ENCODE measurements at regions not wholly inside any gene's neighbourhood (a gene's known extent, or its start where the extent isn't known, plus 50 kb on each side); places are given as distances from the start of the nearest gene placed in this dataset.
"Not testable (repeated sequence)": the region's sequence is repeated elsewhere in the genome, so short reads cannot be mapped to it uniquely, and the experiment has no call there.

DNA sequence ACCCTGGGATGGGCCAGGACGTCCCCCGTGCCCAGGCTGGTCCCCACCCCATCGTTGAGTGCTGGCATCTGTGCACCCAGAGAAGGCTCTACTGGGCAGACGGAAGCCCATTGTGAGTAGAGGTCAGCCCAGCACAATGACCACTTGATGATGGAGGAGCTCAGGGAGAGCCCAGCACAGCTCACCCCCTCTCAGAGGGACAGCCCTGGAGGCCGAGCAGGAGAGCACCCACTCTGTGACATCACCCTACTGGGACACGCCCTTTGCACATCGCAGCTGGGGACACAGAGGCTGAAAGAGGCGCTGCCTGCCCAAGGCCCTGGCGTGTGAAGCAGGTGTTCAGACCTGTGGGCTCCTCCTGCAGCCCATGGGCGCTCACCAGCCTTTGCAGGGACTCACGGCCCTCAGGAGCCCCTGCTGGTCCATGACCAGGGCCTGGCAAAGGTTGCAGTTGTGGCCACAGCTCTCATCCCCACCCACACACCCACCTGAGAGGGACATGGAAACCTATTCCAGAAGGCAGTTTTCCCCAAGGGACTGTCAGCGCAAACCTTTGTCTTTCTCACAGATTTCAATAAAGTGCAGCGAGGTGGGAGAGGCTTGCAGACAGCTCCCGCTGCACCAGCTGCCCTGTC is 67.2 kb upstream of the PPP2R2D start:
- Histone ChIP-seq H3K36me3 (ENCODE audit: control insufficient read depth, insufficient read depth, low read length) (no peaks in the 10 kb centered on the region), H3K4me3 (replicated peaks; ENCODE audit: low read depth, low read length) (no peak overlapping the region), H3K27me3 (replicated peaks; ENCODE audit: control insufficient read depth, insufficient read depth, low read length) (no peaks in the 10 kb centered on the region)
- DNase-seq (ENCODE audit: extremely low read depth, insufficient read length) = no peak
- TF ChIP-seq, protein P1, sequence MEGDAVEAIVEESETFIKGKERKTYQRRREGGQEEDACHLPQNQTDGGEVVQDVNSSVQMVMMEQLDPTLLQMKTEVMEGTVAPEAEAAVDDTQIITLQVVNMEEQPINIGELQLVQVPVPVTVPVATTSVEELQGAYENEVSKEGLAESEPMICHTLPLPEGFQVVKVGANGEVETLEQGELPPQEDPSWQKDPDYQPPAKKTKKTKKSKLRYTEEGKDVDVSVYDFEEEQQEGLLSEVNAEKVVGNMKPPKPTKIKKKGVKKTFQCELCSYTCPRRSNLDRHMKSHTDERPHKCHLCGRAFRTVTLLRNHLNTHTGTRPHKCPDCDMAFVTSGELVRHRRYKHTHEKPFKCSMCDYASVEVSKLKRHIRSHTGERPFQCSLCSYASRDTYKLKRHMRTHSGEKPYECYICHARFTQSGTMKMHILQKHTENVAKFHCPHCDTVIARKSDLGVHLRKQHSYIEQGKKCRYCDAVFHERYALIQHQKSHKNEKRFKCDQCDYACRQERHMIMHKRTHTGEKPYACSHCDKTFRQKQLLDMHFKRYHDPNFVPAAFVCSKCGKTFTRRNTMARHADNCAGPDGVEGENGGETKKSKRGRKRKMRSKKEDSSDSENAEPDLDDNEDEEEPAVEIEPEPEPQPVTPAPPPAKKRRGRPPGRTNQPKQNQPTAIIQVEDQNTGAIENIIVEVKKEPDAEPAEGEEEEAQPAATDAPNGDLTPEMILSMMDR (IDR thresholded peaks at IDR 0.05; ENCODE audit: insufficient read depth, low read length, poor library complexity, severe bottlenecking) = no peak

DNA sequence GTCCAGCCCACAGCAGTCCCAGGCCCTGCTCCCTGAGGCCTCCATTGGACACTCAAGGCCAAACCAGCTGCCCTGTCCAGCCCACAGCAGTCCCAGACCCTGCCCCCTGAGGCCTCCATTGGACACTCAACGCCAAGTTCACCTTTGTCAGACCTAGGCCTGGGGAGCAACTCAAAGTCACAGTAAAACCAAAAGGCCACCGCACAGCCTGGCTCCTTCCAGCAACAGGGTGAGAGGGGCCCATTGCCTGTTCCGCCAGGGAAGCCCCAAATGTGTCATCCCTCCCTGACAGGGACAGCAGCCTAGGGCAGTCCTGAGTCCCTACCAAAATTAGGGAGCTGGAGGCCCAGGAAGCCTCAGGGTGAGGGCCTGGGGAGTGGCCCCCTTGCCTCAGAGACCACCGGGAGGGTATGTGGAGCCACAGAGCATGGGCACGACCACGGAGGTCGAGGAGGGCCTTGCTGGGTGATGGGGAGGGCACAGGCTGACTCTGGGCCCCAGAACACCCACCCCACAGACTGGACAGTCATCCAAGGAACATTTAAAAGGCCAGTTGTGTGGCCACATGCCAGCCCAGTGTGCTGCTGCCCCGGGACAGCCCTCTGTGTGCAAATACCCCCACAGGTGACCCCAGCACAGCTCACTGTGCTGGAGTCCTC is 66.5 kb upstream of the PPP2R2D start:
- no peaks in the 10 kb centered on the region for H3K36me3 ChIP-seq (ENCODE audit: control insufficient read depth, insufficient read depth, low read length)
- TF ChIP-seq, protein P1 (IDR thresholded peaks at IDR 0.05; ENCODE audit: insufficient read depth, low read length, poor library complexity, severe bottlenecking) = no peak
- no peaks in the 10 kb centered on the region for H3K27me3 ChIP-seq (replicated peaks; ENCODE audit: control insufficient read depth, insufficient read depth, low read length)
- no peak overlapping the region for H3K4me3 ChIP-seq (replicated peaks; ENCODE audit: low read depth, low read length)
- no peak for DNase-seq (ENCODE audit: extremely low read depth, insufficient read length)

DNA sequence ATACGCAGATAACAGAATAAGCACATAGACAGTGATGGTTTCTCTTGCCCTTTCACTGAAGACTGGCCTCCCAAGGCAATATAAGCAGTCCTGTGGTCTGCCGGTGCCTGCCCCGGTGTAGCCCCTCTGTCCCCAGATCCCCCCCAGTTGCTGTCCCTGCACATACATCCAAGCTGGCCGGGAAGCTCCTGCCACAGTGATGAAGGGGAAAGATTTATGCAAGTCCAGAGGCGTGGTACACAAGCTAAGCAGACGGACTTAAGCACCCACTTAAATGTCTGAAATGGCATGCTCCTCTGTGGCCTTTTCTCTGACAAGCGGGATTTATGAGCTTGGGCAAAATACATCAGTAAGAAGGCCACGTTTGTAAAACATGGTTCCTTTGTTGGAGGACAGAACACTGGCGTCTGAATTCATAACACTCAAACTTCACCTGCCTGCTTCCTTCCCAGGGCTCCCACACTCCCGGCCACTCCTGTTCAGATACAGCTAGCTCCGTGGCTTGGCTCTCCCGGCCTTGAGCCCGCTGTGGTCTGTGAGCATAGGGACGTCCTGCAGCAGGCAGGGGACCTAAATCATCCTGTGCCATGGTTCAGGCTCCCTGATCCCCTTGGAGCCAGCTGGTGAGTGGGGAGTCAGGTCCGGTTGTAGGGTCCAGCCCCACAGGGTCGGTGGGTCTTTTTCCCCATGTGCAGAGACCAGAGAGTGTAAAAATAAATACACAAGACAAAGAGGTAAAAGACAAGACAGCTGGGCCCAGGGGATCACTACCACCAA is 61.7 kb upstream of the PPP2R2D start:
- TF ChIP-seq, protein P1 (IDR thresholded peaks at IDR 0.05; ENCODE audit: insufficient read depth, low read length, poor library complexity, severe bottlenecking) = no peak
- no peak for DNase-seq (ENCODE audit: extremely low read depth, insufficient read length)
- Histone ChIP-seq H3K4me3 (replicated peaks; ENCODE audit: low read depth, low read length) (no peak overlapping the region), H3K36me3 (ENCODE audit: control insufficient read depth, insufficient read depth, low read length) (no peaks in the 10 kb centered on the region), H3K27me3 (replicated peaks; ENCODE audit: control insufficient read depth, insufficient read depth, low read length) (no peaks in the 10 kb centered on the region)

DNA sequence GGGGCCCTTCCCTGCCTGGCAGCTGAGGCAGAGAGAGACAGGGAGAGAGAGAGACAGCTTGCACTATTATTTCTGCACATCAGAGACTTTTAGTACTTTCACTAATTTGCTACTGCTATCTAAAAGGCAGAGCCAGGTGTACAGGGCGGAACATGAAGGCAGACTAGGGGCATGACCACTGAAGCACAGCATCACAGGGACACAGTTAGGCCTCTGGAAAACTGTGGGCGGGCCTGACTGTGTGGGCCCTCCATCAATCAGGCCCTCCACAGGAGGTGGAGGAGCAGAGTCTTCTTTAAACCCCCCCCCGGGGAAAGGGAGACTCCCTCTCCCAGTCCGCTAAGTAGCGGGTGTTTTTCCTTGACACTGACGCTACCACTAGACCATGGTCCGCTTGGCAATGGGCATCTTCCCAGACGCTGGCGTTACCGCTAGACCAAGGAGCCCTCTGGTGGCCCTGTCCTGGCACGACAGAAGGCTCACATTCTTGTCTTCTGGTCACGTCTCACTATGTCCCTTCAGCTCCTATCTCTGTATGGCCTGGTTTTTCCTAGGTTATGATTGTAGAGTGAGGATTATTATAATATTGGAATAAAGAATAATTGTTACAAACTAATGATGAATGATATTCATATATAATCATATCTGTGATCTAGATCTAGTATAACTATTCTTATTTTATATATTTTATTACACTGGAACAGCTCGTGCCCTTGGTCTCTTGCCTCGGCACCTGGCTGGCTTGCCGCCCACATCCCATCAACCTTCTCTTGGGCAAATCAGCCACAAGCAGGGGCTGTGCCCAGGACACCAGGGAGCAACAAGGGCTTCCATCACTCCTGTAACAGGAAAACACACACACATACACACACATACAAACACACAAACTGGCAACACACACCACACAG is 60.7 kb upstream of the PPP2R2D start:
- TF ChIP-seq, protein P1 (IDR thresholded peaks at IDR 0.05; ENCODE audit: insufficient read depth, low read length, poor library complexity, severe bottlenecking) = peak; percentile 25
- not testable (repeated sequence) for H3K36me3 ChIP-seq (ENCODE audit: control insufficient read depth, insufficient read depth, low read length); H3K4me3 ChIP-seq (replicated peaks; ENCODE audit: low read depth, low read length); H3K27me3 ChIP-seq (replicated peaks; ENCODE audit: control insufficient read depth, insufficient read depth, low read length); DNase-seq (ENCODE audit: extremely low read depth, insufficient read length)

DNA sequence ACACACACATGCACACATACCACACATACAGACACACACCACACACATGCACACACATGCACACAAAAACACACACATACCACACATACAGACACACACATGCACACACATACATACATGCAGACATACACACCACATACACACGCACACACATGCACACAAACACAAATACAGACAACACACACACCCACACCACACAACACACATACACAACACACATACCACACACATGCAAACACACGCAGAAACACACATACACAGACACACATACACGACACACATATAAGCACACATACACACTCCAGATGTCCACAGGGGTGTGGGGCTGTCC is 60.1 kb upstream of the PPP2R2D start:
- Histone ChIP-seq H3K4me3 (replicated peaks; ENCODE audit: low read depth, low read length) (no peak overlapping the region), H3K36me3 (ENCODE audit: control insufficient read depth, insufficient read depth, low read length) (no peaks in the 10 kb centered on the region), H3K27me3 (replicated peaks; ENCODE audit: control insufficient read depth, insufficient read depth, low read length) (no peaks in the 10 kb centered on the region)
- no peak for DNase-seq (ENCODE audit: extremely low read depth, insufficient read length)
- TF ChIP-seq, protein P1 (IDR thresholded peaks at IDR 0.05; ENCODE audit: insufficient read depth, low read length, poor library complexity, severe bottlenecking) = no peak

All from GM06990 (cell line).